ENCODE measurements at regions not wholly inside any gene's neighbourhood (a gene's known extent, or its start where the extent isn't known, plus 50 kb on each side); places are given as distances from the start of the nearest gene placed in this dataset.

DNA sequence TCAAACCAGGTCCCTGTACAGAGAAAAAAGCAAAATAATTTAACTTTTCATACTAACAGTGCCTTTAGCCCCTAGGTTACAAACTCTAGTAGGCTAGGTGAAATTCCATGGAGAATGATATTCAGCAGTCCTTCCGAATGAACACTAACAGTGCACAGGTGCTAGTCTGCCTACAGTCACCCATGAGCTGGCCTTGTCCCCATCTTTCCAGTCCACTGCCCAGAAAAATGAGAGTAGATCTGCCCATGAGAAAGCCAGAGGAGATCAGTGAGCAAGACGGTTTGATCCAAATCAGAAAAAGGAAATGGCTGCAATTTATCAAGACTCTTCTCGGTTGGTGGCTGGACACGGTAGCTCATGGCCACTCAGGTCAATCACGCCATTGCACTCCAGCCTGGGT lies 524.9 kb downstream of the FGF9 start:
- no peak for ATAC-seq
- 0% methylated on average over 5 of the region's 5 CpGs for WGBS (ENCODE audit: insufficient coverage, low coverage, missing lambda C conversion rate)
- H4K20me1 ChIP-seq (replicated peaks; ENCODE audit: control insufficient read depth, insufficient read depth, low read length) = no peaks in the 10 kb centered on the region
- H3K27me3 ChIP-seq (ENCODE audit: control insufficient read depth in 2 of 2, insufficient read depth in 2 of 2, low read length in 2 of 2) = no peaks in the 10 kb centered on the region
- no TSS peak for BruUV-seq (replicated peaks)
- no peak overlapping the region for H3K4me3 ChIP-seq
- no peak overlapping the region for H3K27ac ChIP-seq (ENCODE audit: extremely low read depth, low read depth, low read length)
- H2AFZ ChIP-seq (ENCODE audit: low read depth, low read length) = no peak overlapping the region
- intact Hi-C loops (cut with micrococcal nuclease) = no loop called here
- no peak for FAIRE-seq
- ChIA-PET CTCF (ENCODE audit: low intra/inter-chr PET ratio) (no interaction called here), POLR2A (no interaction called here)
- no peak overlapping the region for H3K4me2 ChIP-seq (ENCODE audit: insufficient read depth, low read length)
- H3K36me3 ChIP-seq (ENCODE audit: control insufficient read depth, insufficient read depth, low read length) = no peaks in the 10 kb centered on the region
- in situ Hi-C loops (cut with MboI) = no loop called here
- TF ChIP-seq PHB (CRISPR knock-in tag; IDR thresholded peaks at IDR 0.05) = no peak
- no peak for TF ChIP-seq PRMT5 (CRISPR knock-in tag; IDR thresholded peaks at IDR 0.05)
- TF ChIP-seq SIN3A (IDR thresholded peaks at IDR 0.05; ENCODE audit: borderline replicate concordance in 2 of 2, control insufficient read depth in 1 of 2, low read depth in 2 of 2, low read length in 2 of 2) = no peak
- TF ChIP-seq CTBP1 (IDR thresholded peaks at IDR 0.05; ENCODE audit: borderline replicate concordance) = no peak
- no peak for TF ChIP-seq RB1 (IDR thresholded peaks at IDR 0.05; ENCODE audit: low read depth)
- TF ChIP-seq, protein P1, sequence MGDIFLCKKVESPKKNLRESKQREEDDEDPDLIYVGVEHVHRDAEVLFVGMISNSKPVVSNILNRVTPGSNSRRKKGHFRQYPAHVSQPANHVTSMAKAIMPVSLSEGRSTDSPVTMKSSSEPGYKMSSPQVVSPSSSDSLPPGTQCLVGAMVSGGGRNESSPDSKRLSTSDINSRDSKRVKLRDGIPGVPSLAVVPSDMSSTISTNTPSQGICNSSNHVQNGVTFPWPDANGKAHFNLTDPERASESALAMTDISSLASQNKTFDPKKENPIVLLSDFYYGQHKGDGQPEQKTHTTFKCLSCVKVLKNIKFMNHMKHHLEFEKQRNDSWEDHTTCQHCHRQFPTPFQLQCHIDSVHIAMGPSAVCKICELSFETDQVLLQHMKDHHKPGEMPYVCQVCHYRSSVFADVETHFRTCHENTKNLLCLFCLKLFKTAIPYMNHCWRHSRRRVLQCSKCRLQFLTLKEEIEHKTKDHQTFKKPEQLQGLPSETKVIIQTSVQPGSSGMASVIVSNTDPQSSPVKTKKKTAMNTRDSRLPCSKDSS (IDR thresholded peaks at IDR 0.05; ENCODE audit: low read depth, partially characterized antibody) = no peak
- TF ChIP-seq, protein P2, sequence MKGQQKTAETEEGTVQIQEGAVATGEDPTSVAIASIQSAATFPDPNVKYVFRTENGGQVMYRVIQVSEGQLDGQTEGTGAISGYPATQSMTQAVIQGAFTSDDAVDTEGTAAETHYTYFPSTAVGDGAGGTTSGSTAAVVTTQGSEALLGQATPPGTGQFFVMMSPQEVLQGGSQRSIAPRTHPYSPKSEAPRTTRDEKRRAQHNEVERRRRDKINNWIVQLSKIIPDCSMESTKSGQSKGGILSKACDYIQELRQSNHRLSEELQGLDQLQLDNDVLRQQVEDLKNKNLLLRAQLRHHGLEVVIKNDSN (CRISPR knock-in tag; IDR thresholded peaks at IDR 0.05) = no peak
- TF ChIP-seq, protein P3, sequence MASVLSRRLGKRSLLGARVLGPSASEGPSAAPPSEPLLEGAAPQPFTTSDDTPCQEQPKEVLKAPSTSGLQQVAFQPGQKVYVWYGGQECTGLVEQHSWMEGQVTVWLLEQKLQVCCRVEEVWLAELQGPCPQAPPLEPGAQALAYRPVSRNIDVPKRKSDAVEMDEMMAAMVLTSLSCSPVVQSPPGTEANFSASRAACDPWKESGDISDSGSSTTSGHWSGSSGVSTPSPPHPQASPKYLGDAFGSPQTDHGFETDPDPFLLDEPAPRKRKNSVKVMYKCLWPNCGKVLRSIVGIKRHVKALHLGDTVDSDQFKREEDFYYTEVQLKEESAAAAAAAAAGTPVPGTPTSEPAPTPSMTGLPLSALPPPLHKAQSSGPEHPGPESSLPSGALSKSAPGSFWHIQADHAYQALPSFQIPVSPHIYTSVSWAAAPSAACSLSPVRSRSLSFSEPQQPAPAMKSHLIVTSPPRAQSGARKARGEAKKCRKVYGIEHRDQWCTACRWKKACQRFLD (CRISPR knock-in tag; IDR thresholded peaks at IDR 0.05) = no peak
- no peak for TF ChIP-seq PHF21A (IDR thresholded peaks at IDR 0.05; ENCODE audit: borderline replicate concordance, low read depth)
- TF ChIP-seq BRD4 (IDR thresholded peaks at IDR 0.05) = no peak
- TF ChIP-seq CXXC5 (CRISPR knock-in tag; IDR thresholded peaks at IDR 0.05) = no peak
- TF ChIP-seq RHOXF2B (CRISPR knock-in tag; conservative IDR thresholded peaks at IDR 0.05) = no peak
- TF ChIP-seq, protein P4, sequence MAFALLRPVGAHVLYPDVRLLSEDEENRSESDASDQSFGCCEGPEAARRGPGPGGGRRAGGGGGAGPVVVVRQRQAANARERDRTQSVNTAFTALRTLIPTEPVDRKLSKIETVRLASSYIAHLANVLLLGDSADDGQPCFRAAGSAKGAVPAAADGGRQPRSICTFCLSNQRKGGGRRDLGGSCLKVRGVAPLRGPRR (CRISPR knock-in tag; IDR thresholded peaks at IDR 0.05) = no peak
- TF ChIP-seq JUN (IDR thresholded peaks at IDR 0.05; ENCODE audit: borderline replicate concordance, low read depth, low read length) = no peak
- TF ChIP-seq JUN (CRISPR knock-in tag; IDR thresholded peaks at IDR 0.05; ENCODE audit: borderline replicate concordance) = no peak
- no peaks in the 10 kb centered on the region for H3K79me2 ChIP-seq (ENCODE audit: control insufficient read depth, insufficient read depth, low read length)
- no peak overlapping the region for H3K9ac ChIP-seq (ENCODE audit: insufficient read depth in 1 of 2, low read depth in 2 of 2, low read length in 2 of 2)
- no peak for DNase-seq (ENCODE audit: extremely low read depth in 1 of 4, low spot score in 3 of 4)
- H3K4me1 ChIP-seq (replicated peaks in 1 of 2; ENCODE audit: control insufficient read depth in 2 of 2, insufficient read depth in 2 of 2, low read length in 2 of 2) = no peaks in the 10 kb centered on the region
- H3K9me1 ChIP-seq (ENCODE audit: control insufficient read depth, insufficient read depth, low read length) = no peaks in the 10 kb centered on the region
- H3K9me3 ChIP-seq (replicated peaks; ENCODE audit: control insufficient read depth, insufficient read depth, low read depth, low read length) = no peaks in the 10 kb centered on the region
